Calu3 (cell line): ENCODE measurements at regions not wholly inside any gene's neighbourhood (a gene's known extent, or its start where the extent isn't known, plus 50 kb on each side); places are given as distances from the start of the nearest gene placed in this dataset.

Experiments used
- BruUV-seq: library from RNA; stranded (reverse); fragments of 400-500 nt; replicated peaks from 2 replicates; lab custom pipeline; 2021; lab: Mats Ljungman, UMichigan
- CTCF ChIA-PET: fragments of 300-600 bp; sonication (Branson Sonifier 250); formaldehyde crosslinking; loops from one replicate; lab custom pipeline; 2022; ENCODE audit warnings: antibody characterized with exemption; lab: Charles Lee
- DNase-seq: peaks from one replicate; pipeline ENCODE4 v3.0.0; 2022
- H3K27ac Mint-ChIP-seq: one replicate; pipeline ENCODE4 v1.8.0; 2022; ENCODE audit warnings: mixed read lengths; ENCODE audit not compliant: unreplicated experiment
- H3K27me3 Mint-ChIP-seq: one replicate; pipeline ENCODE4 v1.8.0; 2022; ENCODE audit warnings: mixed read lengths; ENCODE audit not compliant: unreplicated experiment
- H3K36me3 Mint-ChIP-seq: one replicate; pipeline ENCODE4 v1.8.0; 2022; ENCODE audit warnings: mild to moderate bottlenecking, moderate library complexity, mixed read lengths; ENCODE audit not compliant: insufficient read depth, unreplicated experiment
- H3K4me1 Mint-ChIP-seq: one replicate; pipeline ENCODE4 v1.8.0; 2022; ENCODE audit warnings: mild to moderate bottlenecking, low read depth, mixed read lengths; ENCODE audit not compliant: unreplicated experiment
- H3K4me3 Mint-ChIP-seq: one replicate; pipeline ENCODE4 v1.8.0; 2022; ENCODE audit warnings: mild to moderate bottlenecking, low read depth, moderate library complexity, mixed read lengths; ENCODE audit not compliant: unreplicated experiment
- H3K9me3 Mint-ChIP-seq: one replicate; pipeline ENCODE4 v1.8.0; 2022; ENCODE audit warnings: low read depth, mixed read lengths; ENCODE audit not compliant: unreplicated experiment
- intact Hi-C: fragments of 100-400 bp; cut with micrococcal nuclease; formaldehyde crosslinking; loops from one replicate; pipeline ENCODE4 v1.10.0; 2022; ENCODE audit not compliant: unreplicated experiment
- TF ChIP-seq, protein P1 (sequence below): fragments of 200-600 bp; IDR thresholded peaks from one replicate; pipeline ENCODE4 v1.8.0; 2022; ENCODE audit warnings: antibody characterized with exemption; ENCODE audit not compliant: unreplicated experiment

DNA sequence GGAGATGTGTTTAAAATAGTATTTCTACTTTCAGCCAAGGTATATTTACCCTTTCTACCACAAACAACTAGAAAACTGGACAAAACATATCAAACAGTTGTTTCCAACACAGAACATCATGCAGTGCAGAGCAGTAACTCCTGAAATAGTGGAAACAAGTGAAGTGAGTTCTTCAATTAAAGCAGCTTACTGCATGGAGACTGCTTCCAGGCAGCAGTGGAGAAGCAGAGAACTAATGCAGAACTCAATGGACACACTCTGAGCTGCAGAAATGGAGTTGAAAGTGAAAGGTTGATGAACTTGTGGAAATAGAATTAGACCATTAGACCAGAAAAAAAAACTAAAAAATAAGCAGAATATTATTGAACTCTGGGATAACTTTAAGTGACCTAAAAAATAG is 478.9 kb downstream of the CNTN6 start:
- no peak for DNase-seq
- TF ChIP-seq, protein P1, sequence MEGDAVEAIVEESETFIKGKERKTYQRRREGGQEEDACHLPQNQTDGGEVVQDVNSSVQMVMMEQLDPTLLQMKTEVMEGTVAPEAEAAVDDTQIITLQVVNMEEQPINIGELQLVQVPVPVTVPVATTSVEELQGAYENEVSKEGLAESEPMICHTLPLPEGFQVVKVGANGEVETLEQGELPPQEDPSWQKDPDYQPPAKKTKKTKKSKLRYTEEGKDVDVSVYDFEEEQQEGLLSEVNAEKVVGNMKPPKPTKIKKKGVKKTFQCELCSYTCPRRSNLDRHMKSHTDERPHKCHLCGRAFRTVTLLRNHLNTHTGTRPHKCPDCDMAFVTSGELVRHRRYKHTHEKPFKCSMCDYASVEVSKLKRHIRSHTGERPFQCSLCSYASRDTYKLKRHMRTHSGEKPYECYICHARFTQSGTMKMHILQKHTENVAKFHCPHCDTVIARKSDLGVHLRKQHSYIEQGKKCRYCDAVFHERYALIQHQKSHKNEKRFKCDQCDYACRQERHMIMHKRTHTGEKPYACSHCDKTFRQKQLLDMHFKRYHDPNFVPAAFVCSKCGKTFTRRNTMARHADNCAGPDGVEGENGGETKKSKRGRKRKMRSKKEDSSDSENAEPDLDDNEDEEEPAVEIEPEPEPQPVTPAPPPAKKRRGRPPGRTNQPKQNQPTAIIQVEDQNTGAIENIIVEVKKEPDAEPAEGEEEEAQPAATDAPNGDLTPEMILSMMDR, result no peak
- CTCF ChIA-PET, result no interaction called here
- BruUV-seq, result no TSS peak
- Mint-ChIP-seq H3K27me3 (no peaks in the 10 kb centered on the region), H3K27ac (no peak overlapping the region), H3K4me3 (no peak overlapping the region), H3K9me3 (peaks cover 10% of the 10 kb centered on the region), H3K36me3 (no peaks in the 10 kb centered on the region), H3K4me1 (no peaks in the 10 kb centered on the region)
- intact Hi-C loops, result no loop called here

DNA sequence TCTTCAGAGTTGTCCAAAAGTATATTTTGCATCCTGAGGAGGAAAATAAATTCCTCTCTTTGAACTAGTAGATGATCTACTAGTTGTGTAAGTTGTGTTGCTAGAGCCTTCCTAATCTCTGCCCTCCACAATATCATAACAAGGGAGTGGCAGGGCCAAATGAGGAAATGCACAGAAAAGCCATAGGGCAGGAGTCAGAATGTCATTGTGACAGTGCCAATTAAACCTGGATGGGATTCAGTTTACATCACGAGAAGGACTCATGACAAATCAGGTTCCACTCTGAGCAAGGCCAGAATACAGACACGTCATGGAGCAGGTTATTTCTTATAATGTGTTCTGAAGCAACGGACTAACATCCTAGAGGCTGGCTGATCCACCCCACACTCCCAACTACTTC is 483.2 kb downstream of the CNTN6 start:
- TF ChIP-seq, protein P1, result no peak
- intact Hi-C loops, result no loop called here
- CTCF ChIA-PET, result no interaction called here
- peaks cover 12% of the 10 kb centered on the region for H3K9me3 Mint-ChIP-seq
- no peak overlapping the region for H3K27ac Mint-ChIP-seq
- no peaks in the 10 kb centered on the region for H3K4me1 Mint-ChIP-seq
- no TSS peak for BruUV-seq
- DNase-seq, result no peak
- no peaks in the 10 kb centered on the region for H3K36me3 Mint-ChIP-seq
- no peak overlapping the region for H3K4me3 Mint-ChIP-seq
- no peaks in the 10 kb centered on the region for H3K27me3 Mint-ChIP-seq

DNA sequence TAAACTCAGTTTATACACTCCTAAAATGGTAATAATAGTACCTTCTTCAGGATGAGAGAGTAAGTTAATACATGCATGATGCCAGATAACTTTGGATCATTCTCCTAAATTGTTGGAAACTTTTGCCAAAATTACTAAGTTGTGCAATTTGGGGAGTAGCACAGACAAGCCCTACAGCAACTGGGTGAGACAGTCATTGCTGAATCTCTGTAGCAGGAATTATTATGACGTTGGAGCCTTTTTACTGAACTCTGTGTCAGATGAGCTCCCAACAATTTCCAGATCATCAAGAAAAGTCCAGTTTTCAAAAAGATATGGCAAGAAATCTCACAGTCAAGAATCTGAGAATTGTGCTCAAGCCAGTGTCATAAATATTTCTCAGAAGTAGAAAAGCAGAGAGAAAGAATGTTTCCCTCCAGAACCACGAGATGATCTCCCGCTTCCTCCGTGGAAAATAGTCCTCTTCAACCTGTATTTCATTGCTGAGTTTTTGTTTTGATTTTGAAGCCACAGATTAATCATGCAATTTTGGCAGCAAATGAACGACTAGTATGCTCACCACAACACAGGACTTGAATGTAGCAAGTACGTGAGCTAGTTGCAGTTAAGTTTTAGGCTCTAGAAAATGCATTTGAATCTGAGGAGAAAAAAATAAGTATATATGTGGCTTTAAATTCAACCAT is 485.4 kb downstream of the CNTN6 start:
- no peaks in the 10 kb centered on the region for H3K27me3 Mint-ChIP-seq
- no peak for DNase-seq
- no peak overlapping the region for H3K4me3 Mint-ChIP-seq
- intact Hi-C loops, result no loop called here
- CTCF ChIA-PET, result no interaction called here
- H3K27ac Mint-ChIP-seq, result no peak overlapping the region
- H3K36me3 Mint-ChIP-seq, result no peaks in the 10 kb centered on the region
- H3K9me3 Mint-ChIP-seq, result peaks cover 6% of the 10 kb centered on the region
- TF ChIP-seq, protein P1, result no peak
- H3K4me1 Mint-ChIP-seq, result no peaks in the 10 kb centered on the region
- no TSS peak for BruUV-seq

DNA sequence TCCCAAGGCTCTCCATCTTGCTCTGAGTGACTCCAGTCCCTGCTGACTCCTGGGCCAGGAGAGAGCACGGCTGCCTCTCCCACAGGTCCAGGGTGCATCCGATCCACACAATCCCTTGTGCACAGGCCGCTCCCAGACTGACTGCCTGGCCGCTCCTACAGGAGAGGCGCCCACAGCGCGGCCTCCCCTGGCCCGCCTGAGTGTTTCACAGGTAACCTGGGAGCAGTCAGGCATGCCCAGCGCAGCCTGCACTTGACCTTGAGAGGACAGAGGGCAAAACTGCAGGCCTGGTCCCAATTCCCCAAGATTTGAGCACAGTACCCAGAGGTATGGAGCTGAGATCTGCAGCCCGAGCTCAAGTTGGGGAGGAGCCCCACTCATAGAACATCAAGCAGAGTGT is 490.2 kb downstream of the CNTN6 start:
- no peak overlapping the region for H3K27ac Mint-ChIP-seq
- peaks cover 4% of the 10 kb centered on the region for H3K9me3 Mint-ChIP-seq
- CTCF ChIA-PET, result no interaction called here
- intact Hi-C loops, result no loop called here
- no peak overlapping the region for H3K4me3 Mint-ChIP-seq
- DNase-seq, result no peak
- H3K36me3 Mint-ChIP-seq, result peaks cover 3% of the 10 kb centered on the region
- TF ChIP-seq, protein P1, result no peak
- H3K4me1 Mint-ChIP-seq, result no peaks in the 10 kb centered on the region
- no peaks in the 10 kb centered on the region for H3K27me3 Mint-ChIP-seq
- BruUV-seq, result no TSS peak
